ENCODE measurements at regions not wholly inside any gene's neighbourhood (a gene's known extent, or its start where the extent isn't known, plus 50 kb on each side); places are given as distances from the start of the nearest gene placed in this dataset.
"Not testable (repeated sequence)": the region's sequence is repeated elsewhere in the genome, so short reads cannot be mapped to it uniquely, and the experiment has no call there.

GRCh38 chr21:13969002-13969401 is 241.8 kb downstream of the LIPI start:
- TF ChIP-seq POLR2AphosphoS5 (IDR thresholded peaks at IDR 0.05; ENCODE audit: low read depth, low read length); POLR2A (IDR thresholded peaks at IDR 0.05; ENCODE audit: low read depth, low read length); TAF1 (IDR thresholded peaks at IDR 0.05; ENCODE audit: borderline replicate concordance, low read depth, low read length): not testable (repeated sequence)
